Thyroid gland (tissue), 4 donors: ENCODE measurements at regions not wholly inside any gene's neighbourhood (a gene's known extent, or its start where the extent isn't known, plus 50 kb on each side); places are given as distances from the start of the nearest gene placed in this dataset.

Experiments
- POLR2A ChIP-seq, 2 donors: fragments of 450-650 bp; IDR thresholded peaks; one replicate each; pipeline ENCODE4 v1.6.1; 2017; ENCODE audit warnings: antibody characterized with exemption in 2 of 2, mild to moderate bottlenecking in 2 of 2, moderate library complexity in 1 of 2
- TF ChIP-seq, protein P1 (sequence below), 6 experiments: fragments of 200-600 bp in 3 of 6; fragments of 450-650 bp in 3 of 6; sonication (generic) in 3 of 6; IDR thresholded peaks; one replicate each; pipeline ENCODE4 v1.5.1; 2016 to 2019; ENCODE audit warnings: antibody characterized with exemption in 6 of 6, mild to moderate bottlenecking in 2 of 6, inconsistent platforms in 1 of 6, moderate library complexity in 1 of 6

GRCh38 chr14:44620121-44621019 lies 113.3 kb upstream of the FSCB start:
- TF ChIP-seq, protein P1, sequence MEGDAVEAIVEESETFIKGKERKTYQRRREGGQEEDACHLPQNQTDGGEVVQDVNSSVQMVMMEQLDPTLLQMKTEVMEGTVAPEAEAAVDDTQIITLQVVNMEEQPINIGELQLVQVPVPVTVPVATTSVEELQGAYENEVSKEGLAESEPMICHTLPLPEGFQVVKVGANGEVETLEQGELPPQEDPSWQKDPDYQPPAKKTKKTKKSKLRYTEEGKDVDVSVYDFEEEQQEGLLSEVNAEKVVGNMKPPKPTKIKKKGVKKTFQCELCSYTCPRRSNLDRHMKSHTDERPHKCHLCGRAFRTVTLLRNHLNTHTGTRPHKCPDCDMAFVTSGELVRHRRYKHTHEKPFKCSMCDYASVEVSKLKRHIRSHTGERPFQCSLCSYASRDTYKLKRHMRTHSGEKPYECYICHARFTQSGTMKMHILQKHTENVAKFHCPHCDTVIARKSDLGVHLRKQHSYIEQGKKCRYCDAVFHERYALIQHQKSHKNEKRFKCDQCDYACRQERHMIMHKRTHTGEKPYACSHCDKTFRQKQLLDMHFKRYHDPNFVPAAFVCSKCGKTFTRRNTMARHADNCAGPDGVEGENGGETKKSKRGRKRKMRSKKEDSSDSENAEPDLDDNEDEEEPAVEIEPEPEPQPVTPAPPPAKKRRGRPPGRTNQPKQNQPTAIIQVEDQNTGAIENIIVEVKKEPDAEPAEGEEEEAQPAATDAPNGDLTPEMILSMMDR (IDR thresholded peaks at IDR 0.05), result no peak
- TF ChIP-seq POLR2A (IDR thresholded peaks at IDR 0.05), result no peak
